ENCODE measurements at regions not wholly inside any gene's neighbourhood (a gene's known extent, or its start where the extent isn't known, plus 50 kb on each side); places are given as distances from the start of the nearest gene placed in this dataset.
A peak's percentile ranks its signal among the peaks of the same experiment; 100 is the strongest.
"Not testable (repeated sequence)": the region's sequence is repeated elsewhere in the genome, so short reads cannot be mapped to it uniquely, and the experiment has no call there.

- DNase-seq (ENCODE audit: low read depth) = no peak
- no peak overlapping the region for H3K4me3 ChIP-seq (ENCODE audit: control insufficient read depth, low read depth, low read length)
- no peak for TF ChIP-seq CTCF (IDR thresholded peaks at IDR 0.05; ENCODE audit: control insufficient read depth, insufficient read depth, low read depth, low read length, missing control alignments)
These were observed 50.7 kb upstream of the AP4E1 start for GRCh38 chr15:50857763-50858162.

GRCh38 chr15:50854601-50855490, 53.6 kb upstream of the AP4E1 start:
- no peak for TF ChIP-seq CTCF (IDR thresholded peaks at IDR 0.05; ENCODE audit: control insufficient read depth, insufficient read depth, low read depth, low read length, missing control alignments)
- DNase-seq (ENCODE audit: low read depth) = peak; percentile 48

GRCh38 chr15:50850003-50850402, 58.5 kb upstream of the AP4E1 start:
- no peak for DNase-seq (ENCODE audit: low read depth)
- no peak for TF ChIP-seq CTCF (IDR thresholded peaks at IDR 0.05; ENCODE audit: control insufficient read depth, insufficient read depth, low read depth, low read length, missing control alignments)

More at GRCh38 chr15:50854601-50855490, 53.6 kb upstream of the AP4E1 start:
- no peak overlapping the region for H3K4me3 ChIP-seq (ENCODE audit: control insufficient read depth, low read depth, low read length)

GRCh38 chr15:50848349-50848748, 60.1 kb upstream of the AP4E1 start:
- TF ChIP-seq CTCF (IDR thresholded peaks at IDR 0.05; ENCODE audit: control insufficient read depth, insufficient read depth, low read depth, low read length, missing control alignments) = no peak
- no peak for DNase-seq (ENCODE audit: low read depth)
- no peak overlapping the region for H3K4me3 ChIP-seq (ENCODE audit: control insufficient read depth, low read depth, low read length)

More at GRCh38 chr15:50850003-50850402, 58.5 kb upstream of the AP4E1 start:
- H3K4me3 ChIP-seq (ENCODE audit: control insufficient read depth, low read depth, low read length) = no peak overlapping the region

GRCh38 chr15:50845181-50845580, 63.3 kb upstream of the AP4E1 start:
- H3K4me3 ChIP-seq (ENCODE audit: control insufficient read depth, low read depth, low read length); DNase-seq (ENCODE audit: low read depth): not testable (repeated sequence)

- no peak overlapping the region for H3K4me3 ChIP-seq (ENCODE audit: control insufficient read depth, low read depth, low read length)
- TF ChIP-seq CTCF (IDR thresholded peaks at IDR 0.05; ENCODE audit: control insufficient read depth, insufficient read depth, low read depth, low read length, missing control alignments) = peak; percentile 0
- no peak for DNase-seq (ENCODE audit: low read depth)
These were observed 68.0 kb upstream of the AP4E1 start for GRCh38 chr15:50840520-50840919.

- TF ChIP-seq CTCF (IDR thresholded peaks at IDR 0.05; ENCODE audit: control insufficient read depth, insufficient read depth, low read depth, low read length, missing control alignments) = no peak
- no peak for DNase-seq (ENCODE audit: low read depth)
- no peak overlapping the region for H3K4me3 ChIP-seq (ENCODE audit: control insufficient read depth, low read depth, low read length)
These were observed 71.2 kb upstream of the AP4E1 start for GRCh38 chr15:50837256-50837770.
